GM21528 (cell line): ENCODE measurements at regions not wholly inside any gene's neighbourhood (a gene's known extent, or its start where the extent isn't known, plus 50 kb on each side); places are given as distances from the start of the nearest gene placed in this dataset.
A peak's percentile ranks its signal among the peaks of the same experiment; 100 is the strongest.

Experiments
- ATAC-seq: cut with Tn5 transposase; IDR thresholded peaks from one replicate; pipeline ENCODE4 v1.9.1; 2021; ENCODE audit warnings: mild to moderate bottlenecking, moderate library complexity; ENCODE audit not compliant: unreplicated experiment, low FRiP score

DNA sequence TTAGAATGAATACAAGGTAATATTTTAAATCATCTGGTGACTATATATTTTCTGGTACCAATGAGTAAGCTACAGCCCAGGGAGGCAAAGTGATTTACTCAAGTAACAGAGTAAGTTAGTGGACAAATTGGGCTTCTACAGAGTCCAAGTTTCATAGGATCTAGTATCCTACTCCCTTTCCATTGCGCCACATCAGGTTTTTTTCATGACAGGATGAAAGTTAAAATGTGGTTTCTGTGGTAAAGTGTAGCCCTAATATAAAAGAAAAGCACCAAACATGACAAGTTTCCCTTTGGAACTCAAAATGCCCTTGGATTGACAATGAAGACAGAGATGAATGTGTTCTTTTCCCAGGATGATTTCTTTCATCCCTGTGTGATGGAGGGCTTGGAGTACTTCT, 350.8 kb upstream of the ZNF385D start:
- no peak for ATAC-seq

DNA sequence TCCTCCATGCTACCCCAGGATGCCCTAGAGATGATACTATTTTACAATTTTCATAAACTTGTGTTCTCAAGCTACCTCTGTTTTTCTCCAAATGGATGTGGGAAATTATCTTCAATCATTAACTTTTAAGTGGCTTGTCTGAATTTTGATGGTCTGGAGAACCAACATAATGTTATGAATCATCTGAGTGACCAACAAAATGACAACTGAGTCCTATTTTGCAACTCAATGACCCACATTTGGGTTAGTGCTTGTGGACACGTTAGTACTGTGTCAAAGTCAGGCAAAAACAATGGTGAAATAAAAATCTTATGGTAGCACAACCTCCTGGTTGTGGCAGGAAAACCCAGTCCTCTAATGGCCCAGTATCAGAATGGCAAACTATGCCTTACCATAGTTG, 352.4 kb upstream of the ZNF385D start:
- no peak for ATAC-seq

DNA sequence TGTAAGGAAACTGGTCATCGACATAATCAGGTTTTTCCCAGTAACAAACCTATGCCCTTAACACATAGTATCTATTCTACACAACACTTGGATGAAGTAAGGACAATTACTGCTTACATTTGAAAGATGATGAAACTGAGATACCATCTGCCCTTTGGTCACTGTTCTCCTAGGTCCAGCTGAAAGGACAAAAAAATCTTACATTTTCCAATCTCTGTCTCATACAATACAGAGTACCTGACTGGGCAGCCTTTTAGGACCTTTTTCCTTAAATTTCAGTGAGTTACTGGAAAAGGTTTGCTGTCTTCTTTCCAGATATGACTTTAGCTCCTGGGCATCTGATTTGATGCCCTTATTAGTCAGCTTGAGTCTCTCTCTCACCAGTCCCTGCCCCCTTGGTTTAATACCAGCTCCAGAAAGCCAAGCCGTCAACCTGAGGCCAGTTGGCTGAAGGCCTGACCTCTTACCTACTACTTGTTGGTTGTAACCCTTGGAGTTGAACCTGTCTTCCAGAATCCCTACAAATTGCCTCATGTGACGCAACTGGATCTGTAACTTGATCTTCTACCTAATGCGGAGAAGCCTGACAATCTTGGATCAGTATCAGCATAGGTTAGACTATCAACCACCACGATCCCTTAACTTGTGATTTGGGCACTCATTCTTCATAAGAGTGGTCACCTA, 355.3 kb upstream of the ZNF385D start:
- no peak for ATAC-seq

DNA sequence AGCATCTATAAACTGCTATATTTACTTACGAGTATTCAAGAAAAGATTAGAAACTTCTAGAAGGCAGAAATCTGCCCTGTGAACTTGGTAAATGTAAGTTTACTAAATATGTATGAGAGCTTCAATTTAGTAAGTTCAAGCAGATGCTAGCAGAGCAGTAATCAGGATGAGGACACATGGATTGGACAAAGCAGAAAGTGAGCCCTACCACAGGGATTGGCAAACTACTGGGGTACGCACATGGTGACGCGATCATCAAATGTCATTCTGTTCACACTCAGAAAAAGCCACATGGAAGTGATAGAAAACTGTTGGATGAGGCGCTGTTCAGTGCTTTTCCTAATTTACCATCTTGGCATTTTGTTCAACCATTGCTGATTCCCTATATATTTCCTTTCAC, 360.2 kb upstream of the ZNF385D start:
- ATAC-seq, result no peak

DNA sequence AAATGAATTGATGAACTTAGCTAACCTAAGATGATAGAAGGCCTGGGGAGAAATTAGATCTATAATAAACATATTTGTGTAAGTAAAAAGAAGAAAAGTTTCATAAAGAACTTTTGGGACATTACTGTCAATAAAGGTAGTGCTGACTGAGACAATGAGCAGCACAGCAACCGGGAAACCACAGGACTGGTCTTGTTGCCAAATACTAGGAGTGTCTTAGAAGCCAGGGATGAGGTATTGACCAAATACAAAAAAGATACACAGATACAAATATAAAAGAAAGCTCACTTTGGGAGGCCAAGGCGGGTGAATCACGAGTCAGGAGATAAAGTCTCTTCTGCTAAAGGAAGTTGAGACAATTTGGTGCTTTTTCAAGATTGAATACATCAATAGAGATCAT, 362.4 kb upstream of the ZNF385D start:
- ATAC-seq, result no peak

DNA sequence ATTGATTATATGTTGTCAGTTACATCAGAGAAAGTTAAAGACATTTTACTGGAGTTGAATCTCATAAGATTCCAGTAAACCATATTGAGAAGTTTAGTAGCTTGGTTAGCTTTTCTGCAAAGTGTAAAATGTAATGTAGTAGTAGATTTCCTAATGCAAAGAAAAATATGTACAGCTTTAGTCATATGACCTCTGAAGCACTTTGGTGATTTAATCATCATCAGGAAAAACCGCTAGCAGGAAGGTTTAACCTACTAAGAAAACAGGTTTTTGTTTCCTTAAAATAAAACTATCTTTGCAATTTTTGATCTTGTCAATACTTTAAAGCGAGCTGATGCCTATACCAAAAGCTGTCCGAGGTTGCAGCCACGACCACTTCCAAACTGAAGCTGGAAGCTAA, 364.6 kb upstream of the ZNF385D start:
- no peak for ATAC-seq

DNA sequence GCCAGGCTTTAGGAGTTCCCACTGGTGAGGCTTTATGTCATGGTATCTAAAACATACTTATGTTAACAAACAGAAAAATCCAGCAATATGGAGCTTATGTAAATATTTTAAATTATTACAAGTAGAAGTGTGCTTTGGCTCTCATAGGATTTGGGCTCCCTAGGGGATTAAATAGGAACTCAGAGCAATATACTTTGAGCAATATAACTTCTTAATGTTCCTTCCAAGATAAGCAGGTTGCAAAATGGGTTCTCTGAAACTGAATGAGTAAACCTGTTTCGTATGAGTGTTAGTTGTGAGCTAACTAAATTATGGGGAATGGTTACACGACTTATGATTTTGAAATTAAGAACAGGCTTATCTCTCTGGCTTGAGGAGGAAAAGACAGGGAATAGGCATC, 366.1 kb upstream of the ZNF385D start:
- ATAC-seq, result no peak

DNA sequence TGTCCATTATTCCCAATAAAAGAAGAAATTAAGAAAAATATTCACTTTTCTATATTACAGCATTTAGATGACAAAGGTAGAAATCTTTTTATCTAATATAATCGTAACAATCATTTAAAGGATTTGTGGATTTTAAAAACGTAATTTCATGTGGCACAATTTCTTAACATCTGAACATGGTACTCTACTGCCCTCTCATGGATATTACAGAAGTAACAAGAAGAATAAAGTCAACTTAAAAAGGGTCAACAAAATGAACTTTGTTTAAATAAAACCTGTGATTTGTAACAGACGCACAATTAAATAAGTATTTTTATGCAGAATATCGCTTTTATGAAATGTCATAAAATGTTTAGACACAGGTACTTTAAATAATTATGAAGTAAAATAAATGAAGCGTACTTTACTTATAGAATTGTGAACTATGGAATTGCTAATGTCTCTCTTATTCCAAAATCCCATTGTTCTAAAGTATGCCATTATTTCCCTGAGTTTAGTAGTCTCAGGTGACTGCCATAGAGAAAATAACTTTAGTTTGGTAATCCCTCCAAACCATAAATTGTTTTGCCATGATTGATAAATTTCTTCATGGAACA, 366.8 kb upstream of the ZNF385D start:
- ATAC-seq, result no peak

DNA sequence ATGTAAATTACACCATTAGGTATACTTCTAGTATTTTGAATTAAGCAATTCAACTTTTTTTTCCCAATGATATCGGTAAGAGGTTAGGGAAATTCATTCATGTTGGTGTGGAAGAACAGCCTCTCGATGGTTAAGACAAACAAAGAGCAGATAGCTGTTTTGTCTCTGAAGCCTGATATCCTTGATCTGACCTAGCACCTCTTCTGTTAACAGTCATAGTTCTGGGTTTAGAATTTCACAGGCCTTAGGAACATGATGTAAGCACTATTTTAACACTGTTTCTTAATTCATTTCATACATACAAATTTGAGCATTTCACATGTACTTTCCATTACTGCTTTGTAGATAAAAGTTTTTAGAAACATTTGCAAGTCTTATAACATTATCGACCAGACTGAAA, 367.5 kb upstream of the ZNF385D start:
- ATAC-seq, result no peak

DNA sequence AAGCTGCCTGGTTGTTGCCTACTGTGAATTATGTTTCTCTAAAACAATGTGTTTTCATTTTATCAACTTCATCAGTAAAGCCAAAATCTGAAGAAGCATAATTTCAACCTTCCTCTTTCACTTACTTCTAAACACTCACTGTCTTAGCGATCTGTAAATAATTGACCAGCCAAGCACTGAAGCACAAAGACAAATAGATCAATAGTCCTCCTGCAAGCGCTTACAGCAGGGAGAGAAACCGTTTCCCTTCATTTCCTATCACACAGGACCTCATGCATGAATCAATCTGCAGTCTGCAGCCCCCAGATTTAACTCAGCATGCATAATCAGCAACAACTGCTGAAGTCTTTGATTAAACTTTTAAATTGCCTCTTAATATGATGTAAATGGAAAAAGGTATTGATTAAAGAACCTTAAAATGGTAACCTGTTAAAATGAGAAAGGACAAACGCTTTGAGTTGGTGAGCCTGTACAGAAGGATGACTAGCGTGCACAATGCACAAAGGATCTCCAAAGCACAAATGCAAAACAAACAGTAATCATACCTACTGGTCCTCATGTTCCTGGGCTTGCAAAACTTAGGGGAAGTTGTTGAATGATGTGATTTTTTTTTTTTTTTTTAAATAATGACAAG, 370.2 kb upstream of the ZNF385D start:
- ATAC-seq, result peak; percentile 77

DNA sequence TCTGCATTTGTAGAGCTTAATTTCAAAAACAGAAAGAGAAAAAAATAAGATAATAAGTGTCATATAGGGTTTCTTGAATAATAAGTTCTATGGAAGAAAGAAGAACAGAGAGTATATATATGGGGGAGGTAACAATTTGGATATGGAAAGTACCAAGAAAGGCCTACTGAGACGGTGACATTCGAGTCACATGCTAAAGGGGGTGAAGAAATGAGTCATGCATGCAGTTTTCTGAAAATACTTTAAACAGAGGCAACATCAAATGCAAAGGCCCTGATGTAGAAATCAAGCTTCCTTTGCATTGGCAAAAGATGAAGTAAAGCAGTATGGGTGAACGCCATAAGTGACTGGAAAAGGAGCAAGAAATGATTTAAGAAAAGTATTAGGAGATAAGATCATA, 371.6 kb upstream of the ZNF385D start:
- peak; percentile 62 for ATAC-seq

DNA sequence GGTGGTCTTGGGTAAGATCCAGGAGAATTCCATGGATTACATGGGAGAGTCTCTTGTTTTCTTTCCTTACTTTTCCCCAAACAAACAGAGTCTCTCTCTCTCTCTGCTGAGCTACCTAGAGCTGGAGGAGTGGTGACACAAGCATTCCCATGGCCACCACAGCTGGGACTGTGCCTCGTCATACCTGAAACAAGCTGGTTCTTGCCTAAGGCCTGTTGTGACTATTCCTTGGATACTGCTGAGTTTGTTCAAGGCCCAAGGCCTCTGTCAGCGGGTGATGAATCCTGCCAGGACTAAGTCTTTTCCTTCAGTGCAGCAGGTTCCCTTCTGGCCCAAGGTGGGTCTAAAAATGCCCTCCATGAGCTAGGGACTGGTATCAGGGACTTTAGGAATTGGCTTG, 378.1 kb upstream of the ZNF385D start:
- no peak for ATAC-seq

DNA sequence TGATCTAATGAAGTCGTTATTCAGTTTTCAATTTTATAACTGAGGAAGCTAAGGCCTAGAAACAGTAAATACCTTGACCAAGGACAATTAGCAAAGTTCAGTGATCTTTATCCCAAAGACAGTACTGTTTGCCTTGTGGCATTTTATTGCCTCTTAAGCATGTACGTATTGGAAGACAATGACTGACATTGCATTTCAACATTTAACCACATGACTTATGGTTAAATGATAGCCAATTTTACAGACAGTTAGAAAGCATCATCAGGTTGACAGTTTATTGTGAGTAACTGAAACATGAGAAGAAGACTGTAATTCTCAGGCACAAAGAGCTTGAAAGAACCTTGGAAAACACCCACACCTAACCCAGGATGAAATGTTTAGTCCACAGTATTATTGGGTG, 390.8 kb upstream of the ZNF385D start:
- ATAC-seq, result no peak

DNA sequence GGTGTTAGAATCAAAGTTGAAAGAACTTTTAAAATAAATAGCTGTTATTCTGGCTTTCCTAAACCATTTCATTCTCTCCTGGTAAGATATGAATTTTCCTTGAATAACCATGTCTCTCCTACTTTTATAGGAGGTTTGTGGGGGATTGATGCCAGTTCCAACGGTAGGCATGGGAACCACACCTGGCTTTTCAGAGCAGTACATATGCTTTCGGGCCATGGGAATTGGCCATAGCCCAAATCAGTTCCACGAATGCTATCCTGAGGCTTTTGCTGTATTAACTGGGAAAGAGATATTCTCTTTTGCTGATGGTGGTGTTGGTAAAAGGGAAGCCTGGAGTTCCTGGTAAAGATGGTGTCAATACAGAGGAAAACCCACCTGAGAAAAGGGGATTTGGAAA, 396.2 kb upstream of the ZNF385D start:
- no peak for ATAC-seq

DNA sequence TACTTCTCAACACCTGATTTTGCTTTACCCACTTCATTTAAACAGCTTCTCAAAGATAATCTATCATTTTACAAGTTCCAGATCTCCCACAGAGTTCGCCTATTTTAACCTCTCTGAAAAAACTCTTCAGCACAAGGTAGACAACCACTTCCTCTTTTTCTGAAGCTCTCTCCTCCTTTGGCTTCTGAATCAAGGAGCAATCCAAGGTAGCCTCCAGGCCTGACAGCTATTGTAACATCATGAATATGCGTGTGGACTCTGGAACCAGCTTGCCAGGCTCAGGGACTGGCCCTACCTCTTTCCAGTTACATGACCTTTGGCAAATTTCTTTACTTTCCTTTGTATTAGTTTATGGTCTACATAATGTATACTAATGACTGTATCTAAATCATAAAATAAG, 405.9 kb upstream of the ZNF385D start:
- ATAC-seq, result no peak

DNA sequence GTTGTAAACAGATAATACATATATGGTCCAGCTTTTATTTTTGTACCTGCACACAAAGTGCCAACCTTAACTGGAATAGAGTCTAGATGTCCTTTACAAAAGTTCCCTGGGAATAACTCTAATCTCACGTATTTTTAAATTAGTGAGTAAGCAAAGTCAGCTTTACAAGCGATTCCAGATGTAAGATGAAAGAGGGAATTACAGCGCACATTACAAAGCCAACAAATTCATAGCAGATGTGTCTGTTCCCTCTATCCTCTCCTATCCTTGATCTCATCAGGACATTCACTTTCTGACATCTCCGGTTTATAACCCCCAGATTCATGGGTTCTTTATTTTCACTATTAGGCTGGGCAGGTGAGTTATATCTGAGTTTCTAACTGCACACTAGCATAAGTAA, 406.8 kb upstream of the ZNF385D start:
- no peak for ATAC-seq

DNA sequence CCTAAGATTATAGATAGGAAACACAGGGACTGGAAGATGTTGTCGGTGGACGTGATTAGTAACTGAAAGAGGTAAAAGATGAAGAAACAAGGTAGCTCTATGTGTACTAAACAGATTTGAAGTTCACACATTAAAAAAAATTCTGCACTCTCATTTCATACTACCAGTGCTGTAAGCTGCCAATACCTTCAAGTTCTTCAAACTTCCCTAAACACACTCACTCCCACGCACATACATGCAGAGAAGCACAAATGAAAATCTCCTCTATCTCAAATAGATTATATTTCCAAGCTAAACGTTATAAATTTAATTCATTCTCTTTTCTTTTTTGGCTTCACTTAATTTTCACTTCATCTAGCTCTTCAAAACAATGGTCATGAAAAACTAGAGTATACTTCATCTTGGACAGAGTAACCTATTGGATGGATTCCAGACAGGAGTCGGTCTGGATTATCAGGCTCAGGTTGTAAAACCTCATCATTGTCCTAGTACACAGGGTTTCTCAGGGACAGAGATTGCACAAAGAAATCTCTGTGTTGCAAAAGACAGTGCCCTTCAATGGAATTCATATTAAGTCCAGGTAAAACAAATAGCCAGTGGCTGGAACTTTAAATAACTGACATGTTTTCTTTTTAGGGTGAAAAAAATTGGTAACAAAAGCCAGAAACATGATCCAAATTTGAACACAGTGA, 408.1 kb upstream of the ZNF385D start:
- ATAC-seq, result no peak

DNA sequence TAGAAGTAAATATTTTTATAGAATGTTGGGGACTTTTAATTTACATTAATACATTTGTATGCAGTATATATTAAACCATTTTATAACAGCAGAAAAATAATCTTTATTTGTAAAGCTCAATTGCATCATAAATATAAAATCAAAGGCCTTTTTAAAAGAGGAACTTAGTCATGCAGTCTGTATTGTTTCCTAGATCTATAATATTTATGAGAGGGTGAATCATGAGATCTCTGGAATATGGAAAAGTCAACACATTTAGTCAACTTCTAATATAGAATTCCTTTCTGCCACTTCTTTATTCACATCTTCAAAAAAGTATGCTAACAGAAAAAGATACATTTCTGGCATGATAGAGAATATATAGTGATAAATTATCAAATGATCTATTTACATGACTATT, 410.3 kb upstream of the ZNF385D start:
- ATAC-seq, result no peak

DNA sequence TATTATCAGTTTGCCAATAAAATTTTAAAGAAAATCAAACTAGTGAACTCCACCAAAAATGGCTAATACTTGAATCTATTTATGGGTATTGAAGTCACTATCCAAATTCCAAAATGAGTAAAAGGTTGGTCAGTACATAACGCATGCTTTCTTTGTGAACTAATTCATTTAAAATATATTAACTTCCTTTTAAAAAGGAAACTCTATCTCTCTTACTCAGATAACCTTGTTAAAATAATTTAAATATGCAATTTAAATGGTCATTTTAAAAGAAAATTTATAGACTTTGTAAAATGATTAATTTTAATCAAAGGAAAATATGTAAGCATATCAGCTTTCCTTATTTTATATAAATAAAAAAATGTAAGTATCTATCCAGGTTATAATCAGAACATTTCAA, 419.4 kb upstream of the ZNF385D start:
- ATAC-seq, result no peak

DNA sequence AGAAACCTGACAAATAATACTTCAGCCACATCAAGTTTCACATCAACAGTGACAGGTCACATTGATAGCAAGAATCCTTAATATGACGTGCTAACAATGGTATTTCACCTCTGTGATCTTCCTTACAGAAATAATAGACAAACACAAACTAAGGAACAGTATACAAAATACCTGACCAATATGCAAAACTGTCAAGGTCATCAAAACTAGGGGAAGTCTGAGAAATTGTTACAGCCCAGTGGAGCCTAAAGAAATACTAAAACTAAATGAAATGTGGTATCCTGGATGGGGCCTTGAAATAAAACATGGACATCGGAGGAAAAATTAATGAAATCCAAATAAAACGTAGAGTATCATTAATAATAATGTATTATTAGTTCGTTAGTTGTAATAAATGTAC, 422.0 kb upstream of the ZNF385D start:
- no peak for ATAC-seq

DNA sequence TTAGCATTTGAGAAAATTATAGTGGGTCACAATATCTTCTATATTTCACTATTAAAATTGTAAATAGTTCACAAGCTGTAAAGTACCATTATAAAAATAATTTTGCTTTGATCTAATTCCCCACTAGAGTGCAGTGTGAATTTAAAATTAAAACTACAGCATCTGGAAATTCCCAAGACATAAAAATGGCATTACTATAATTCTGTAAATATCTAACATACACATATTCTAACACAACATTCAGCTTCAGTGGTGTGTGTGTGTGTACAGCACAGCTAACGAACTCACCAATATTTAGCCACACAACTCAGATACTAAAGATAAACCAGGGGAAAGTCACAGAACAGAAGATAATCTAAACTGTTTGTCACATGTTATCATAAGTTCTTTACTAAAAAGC, 424.9 kb upstream of the ZNF385D start:
- no peak for ATAC-seq

DNA sequence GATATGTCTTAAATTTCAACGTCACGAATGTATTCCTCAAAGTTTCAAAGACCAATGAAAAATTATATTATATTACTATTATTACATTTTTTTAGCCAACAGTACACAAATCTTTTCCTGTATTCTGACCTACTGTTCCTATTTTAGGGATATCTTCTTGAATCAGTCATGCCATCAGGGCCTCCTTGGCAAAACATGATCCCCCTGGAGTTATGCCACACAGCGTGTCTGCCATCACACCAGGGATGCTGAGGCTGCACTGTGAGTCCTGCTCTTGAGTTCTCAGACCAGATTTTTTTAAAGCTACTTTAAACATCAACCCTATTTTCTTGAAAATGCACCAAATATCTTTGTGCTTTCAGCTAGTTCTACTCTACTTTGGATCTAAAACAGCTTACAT, 425.9 kb upstream of the ZNF385D start:
- no peak for ATAC-seq
